Colonic mucosa (tissue), 4 donors: ENCODE measurements at regions not wholly inside any gene's neighbourhood (a gene's known extent, or its start where the extent isn't known, plus 50 kb on each side); places are given as distances from the start of the nearest gene placed in this dataset.

Experiments
- DNase-seq: peaks from one replicate; pipeline ENCODE4 v3.0.0-alpha.2; 2020
- H3K27ac ChIP-seq: fragments of 200-600 bp; one replicate; pipeline ENCODE4 v1.8.0; 2021
- H3K27me3 ChIP-seq: fragments of 200-600 bp; one replicate; pipeline ENCODE4 v1.8.0; 2021
- H3K36me3 ChIP-seq: fragments of 200-600 bp; one replicate; pipeline ENCODE4 v1.8.0; 2021
- H3K4me1 ChIP-seq: fragments of 200-600 bp; one replicate; pipeline ENCODE4 v1.8.0; 2021; ENCODE audit warnings: mild to moderate bottlenecking
- H3K4me3 ChIP-seq: fragments of 200-600 bp; one replicate; pipeline ENCODE4 v1.8.0; 2021
- H3K9ac ChIP-seq, 2 donors: one replicate each; pipeline ENCODE4 v1.7.0; 2013; ENCODE audit warnings: control low read depth in 2 of 2, low read depth in 2 of 2, low read length in 2 of 2
- H3K9me3 ChIP-seq: fragments of 200-600 bp; one replicate; pipeline ENCODE4 v1.8.0; 2021
- intact Hi-C: fragments of 100-400 bp; cut with DNase I; formaldehyde crosslinking; loops from one replicate; pipeline ENCODE4 v1.14.1; 2022
- TF ChIP-seq, protein P1 (sequence below): fragments of 200-600 bp; IDR thresholded peaks from one replicate; pipeline ENCODE4 v1.8.0; 2022; ENCODE audit warnings: antibody characterized with exemption, mild to moderate bottlenecking
- donor health status: healthy.
- donor health status: DM: no; HTN: no; CAD: no.
- donor health status: DM: no; HTN: no; CAD: no.

DNA sequence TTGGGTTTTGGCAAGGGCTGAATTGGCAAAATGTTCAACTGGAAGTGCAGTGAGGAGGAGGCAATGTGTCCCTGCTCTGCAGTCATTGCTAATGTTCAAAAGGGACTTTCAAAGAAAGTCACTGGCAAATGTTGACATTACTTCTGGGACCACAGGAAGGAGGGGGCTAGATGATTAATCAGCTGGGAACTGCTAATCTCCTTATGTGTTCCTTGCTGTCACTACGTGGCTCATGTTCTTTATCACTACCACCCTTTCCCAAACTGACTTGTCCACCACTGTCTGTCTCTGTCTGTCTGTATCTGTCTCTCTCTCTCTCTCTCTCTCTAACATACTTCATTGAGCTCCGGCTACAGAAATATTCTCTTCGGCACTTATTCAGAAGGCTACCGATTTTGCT is 86.9 kb upstream of the MTPN start:
- no peaks in the 10 kb centered on the region for H3K4me1 ChIP-seq

DNA sequence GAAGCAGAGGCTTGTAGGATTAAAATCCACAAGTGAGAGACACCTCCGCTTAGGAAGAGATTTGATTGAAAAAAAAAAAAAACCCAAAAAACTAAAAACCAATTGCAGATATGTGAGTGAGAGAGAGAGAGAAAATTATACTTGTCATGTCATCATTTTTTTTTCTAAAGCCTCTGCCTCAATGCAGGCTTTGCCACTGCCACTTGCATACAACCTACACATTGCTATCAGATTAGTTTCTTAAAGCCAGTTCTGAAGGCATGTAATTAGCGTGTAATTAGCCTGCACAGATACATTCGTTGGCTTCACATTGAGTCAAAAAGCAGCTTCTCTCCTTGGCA is 86.1 kb upstream of the MTPN start:
- Histone ChIP-seq H3K27me3 (no peaks in the 10 kb centered on the region), H3K4me3 (no peak overlapping the region), H3K4me1 (no peaks in the 10 kb centered on the region), H3K9ac (no peak overlapping the region), H3K27ac (no peak overlapping the region), H3K36me3 (no peaks in the 10 kb centered on the region), H3K9me3 (no peaks in the 10 kb centered on the region)
- TF ChIP-seq, protein P1, sequence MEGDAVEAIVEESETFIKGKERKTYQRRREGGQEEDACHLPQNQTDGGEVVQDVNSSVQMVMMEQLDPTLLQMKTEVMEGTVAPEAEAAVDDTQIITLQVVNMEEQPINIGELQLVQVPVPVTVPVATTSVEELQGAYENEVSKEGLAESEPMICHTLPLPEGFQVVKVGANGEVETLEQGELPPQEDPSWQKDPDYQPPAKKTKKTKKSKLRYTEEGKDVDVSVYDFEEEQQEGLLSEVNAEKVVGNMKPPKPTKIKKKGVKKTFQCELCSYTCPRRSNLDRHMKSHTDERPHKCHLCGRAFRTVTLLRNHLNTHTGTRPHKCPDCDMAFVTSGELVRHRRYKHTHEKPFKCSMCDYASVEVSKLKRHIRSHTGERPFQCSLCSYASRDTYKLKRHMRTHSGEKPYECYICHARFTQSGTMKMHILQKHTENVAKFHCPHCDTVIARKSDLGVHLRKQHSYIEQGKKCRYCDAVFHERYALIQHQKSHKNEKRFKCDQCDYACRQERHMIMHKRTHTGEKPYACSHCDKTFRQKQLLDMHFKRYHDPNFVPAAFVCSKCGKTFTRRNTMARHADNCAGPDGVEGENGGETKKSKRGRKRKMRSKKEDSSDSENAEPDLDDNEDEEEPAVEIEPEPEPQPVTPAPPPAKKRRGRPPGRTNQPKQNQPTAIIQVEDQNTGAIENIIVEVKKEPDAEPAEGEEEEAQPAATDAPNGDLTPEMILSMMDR, result no peak
- DNase-seq, result no peak
- intact Hi-C loops, result no loop called here

More for the DNA sequence above, 86.9 kb upstream of the MTPN start:
- TF ChIP-seq, protein P1, result no peak
- Histone ChIP-seq H3K27me3 (no peaks in the 10 kb centered on the region), H3K4me3 (no peak overlapping the region), H3K9ac (no peak overlapping the region), H3K36me3 (no peaks in the 10 kb centered on the region), H3K27ac (no peak overlapping the region), H3K9me3 (no peaks in the 10 kb centered on the region)
- DNase-seq, result no peak
- intact Hi-C loops, result no loop called here

DNA sequence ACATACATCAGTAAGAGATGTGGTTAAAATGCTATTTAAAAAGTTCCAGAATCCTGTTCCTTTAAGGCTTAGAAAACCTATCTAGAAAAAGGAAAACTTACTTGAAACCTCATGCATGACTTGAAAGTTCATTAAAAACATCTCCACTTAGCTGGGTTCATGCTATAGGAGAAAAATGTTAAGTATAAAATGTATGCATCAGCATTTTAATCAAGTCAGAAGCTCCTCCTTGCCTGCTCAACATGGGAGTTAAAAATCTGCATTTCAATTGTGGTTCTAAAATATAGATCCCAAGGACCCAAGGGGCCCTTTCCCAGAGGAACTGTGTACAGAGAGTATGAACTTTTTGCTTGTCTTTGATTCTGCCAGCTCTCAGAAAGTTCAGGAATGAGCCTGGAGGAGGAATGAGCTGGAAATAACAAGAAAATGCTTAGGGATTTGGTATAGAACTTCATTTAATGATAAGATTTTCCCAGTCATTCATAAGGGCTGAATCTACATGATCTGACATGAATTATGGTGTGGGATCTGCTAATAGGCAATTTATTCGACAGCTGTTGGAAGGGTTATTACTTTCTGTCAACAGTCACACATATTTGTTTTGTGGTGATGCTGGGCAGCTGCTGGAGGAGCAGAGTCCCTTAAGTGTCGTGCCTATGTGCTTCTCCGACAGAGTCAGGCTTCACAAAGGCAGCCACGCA is 85.6 kb upstream of the MTPN start:
- Histone ChIP-seq H3K4me1 (no peaks in the 10 kb centered on the region), H3K9me3 (no peaks in the 10 kb centered on the region), H3K4me3 (no peak overlapping the region), H3K9ac (no peak overlapping the region), H3K27me3 (no peaks in the 10 kb centered on the region), H3K27ac (no peak overlapping the region), H3K36me3 (no peaks in the 10 kb centered on the region)
- DNase-seq, result no peak
- intact Hi-C loops, result no loop called here
- TF ChIP-seq, protein P1, result no peak

DNA sequence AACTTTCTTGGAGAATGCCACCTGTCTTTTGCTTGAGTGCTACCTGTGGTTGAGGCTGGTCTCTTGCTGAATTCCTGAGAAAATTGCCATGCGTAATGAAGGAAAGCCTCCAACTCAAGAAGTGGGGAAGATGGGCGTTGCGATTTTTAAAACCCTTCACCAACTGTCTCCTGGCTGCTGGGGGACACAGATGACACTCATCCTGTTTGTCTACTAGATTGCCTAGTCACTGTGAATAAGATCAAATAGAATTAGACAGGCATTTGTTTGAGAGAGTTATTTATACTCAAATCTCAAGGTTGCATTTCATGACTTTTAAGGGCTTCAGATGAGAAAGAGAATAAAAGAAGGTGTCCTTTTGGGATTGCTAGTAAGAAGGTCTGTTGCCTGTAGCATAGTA is 84.3 kb upstream of the MTPN start:
- TF ChIP-seq, protein P1, result no peak
- no peaks in the 10 kb centered on the region for H3K27me3 ChIP-seq
- no peak overlapping the region for H3K27ac ChIP-seq
- no peak for DNase-seq
- H3K36me3 ChIP-seq, result no peaks in the 10 kb centered on the region
- no peak overlapping the region for H3K9ac ChIP-seq
- H3K9me3 ChIP-seq, result no peaks in the 10 kb centered on the region
- H3K4me1 ChIP-seq, result no peaks in the 10 kb centered on the region
- no peak overlapping the region for H3K4me3 ChIP-seq
- intact Hi-C loops, result no loop called here

DNA sequence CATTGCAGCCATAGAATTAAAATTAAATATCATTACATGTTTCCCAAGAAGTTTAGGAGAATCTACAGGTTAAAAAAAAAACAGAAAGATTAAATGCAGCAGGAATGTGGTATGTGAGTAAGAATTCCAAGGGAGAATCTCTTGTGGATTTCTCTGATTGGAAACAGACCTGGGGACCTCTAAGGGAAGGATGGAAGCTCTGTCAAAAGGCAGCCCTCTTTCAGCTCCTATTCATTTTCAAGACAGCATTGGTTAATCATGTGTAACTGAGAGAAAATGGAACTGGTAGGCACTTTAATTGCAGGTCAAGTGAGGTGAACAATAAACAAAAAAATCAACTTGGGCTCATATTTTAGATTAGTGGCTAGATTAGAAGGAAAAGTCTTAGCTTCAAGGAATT is 81.4 kb upstream of the MTPN start:
- intact Hi-C loops, result no loop called here
- TF ChIP-seq, protein P1, result no peak

More for the DNA sequence above, 81.4 kb upstream of the MTPN start:
- no peak overlapping the region for H3K27ac ChIP-seq
- H3K9ac ChIP-seq, result no peak overlapping the region
- H3K36me3 ChIP-seq, result no peaks in the 10 kb centered on the region
- H3K4me3 ChIP-seq, result no peak overlapping the region
- DNase-seq, result no peak
- H3K27me3 ChIP-seq, result no peaks in the 10 kb centered on the region
- H3K4me1 ChIP-seq, result no peaks in the 10 kb centered on the region
- H3K9me3 ChIP-seq, result no peaks in the 10 kb centered on the region
